HuH-7 (cell line): ENCODE measurements at regions not wholly inside any gene's neighbourhood (a gene's known extent, or its start where the extent isn't known, plus 50 kb on each side); places are given as distances from the start of the nearest gene placed in this dataset.
"Not testable (repeated sequence)": the region's sequence is repeated elsewhere in the genome, so short reads cannot be mapped to it uniquely, and the experiment has no call there.

Experiments used
- DNase-seq: peaks from one replicate; pipeline ENCODE4 v3.0.0; 2011; ENCODE audit warnings: low spot score

DNA sequence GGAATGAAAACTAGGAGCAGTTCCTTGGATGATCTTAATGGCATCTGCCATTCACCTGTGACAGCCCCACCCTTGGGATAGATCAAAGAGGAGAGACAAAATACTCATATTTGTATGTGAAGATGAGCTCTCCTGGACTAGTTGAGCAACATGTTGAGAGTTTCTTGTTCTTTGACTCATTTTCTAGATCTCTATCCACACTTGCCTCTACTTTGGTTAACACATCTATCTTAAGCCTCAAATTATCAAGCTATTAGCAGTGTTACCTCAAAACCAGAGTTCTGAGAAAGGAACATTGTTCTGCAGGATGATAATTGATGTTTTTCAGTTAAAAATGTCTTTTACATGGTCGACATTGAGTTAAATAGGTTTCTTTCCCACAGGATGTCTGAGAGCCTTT lies 94.2 kb upstream of the TEX13D start:
- DNase-seq = no peak

DNA sequence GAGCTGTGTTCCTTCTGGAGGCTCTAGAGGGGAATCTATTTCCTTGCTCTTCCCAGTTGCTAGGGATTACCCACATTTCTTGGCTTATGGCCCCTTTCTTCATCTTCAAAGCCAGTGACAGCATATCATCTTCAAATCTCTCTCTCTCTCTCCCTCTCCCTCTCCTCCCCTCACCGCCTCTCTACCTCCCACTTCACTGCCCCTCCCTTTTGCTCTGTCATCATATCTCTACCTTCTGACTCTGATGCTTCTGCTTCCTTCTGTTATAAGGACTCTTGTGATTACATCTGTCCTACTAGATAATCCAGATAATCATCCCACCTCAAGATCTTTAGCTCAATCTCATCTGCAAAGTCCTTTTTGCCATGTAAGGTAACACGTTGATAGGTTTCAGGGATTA lies 93.1 kb upstream of the TEX13D start:
- no peak for DNase-seq

GRCh38 chrX:124239911-124240310 lies 92.5 kb upstream of the TEX13D start:
- DNase-seq = no peak

DNA sequence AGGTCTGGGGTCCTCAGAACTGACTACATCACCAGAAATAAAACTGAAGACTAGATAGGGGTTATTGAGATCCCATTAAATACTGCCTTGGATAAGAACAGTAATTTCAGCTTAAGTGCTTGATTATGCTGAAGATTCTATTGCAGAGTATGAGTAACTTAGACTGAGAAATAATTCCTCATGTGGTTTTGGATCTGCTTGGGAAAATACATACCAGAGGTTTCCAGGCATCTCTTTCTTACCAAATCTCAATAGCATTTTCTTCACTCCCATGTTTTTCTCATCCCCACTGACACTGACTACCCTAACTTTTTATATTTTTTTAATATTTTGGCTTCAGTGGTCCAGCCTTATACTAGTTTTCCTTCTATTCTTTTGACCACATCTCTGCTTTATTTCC lies 92.0 kb upstream of the TEX13D start:
- no peak for DNase-seq

GRCh38 chrX:124242131-124242530 lies 90.3 kb upstream of the TEX13D start:
- DNase-seq = no peak

GRCh38 chrX:124249345-124249744 lies 83.1 kb upstream of the TEX13D start:
- no peak for DNase-seq

GRCh38 chrX:124250835-124251437 lies 81.5 kb upstream of the TEX13D start:
- no peak for DNase-seq

GRCh38 chrX:124254611-124255010 lies 77.8 kb upstream of the TEX13D start:
- DNase-seq = no peak

DNA sequence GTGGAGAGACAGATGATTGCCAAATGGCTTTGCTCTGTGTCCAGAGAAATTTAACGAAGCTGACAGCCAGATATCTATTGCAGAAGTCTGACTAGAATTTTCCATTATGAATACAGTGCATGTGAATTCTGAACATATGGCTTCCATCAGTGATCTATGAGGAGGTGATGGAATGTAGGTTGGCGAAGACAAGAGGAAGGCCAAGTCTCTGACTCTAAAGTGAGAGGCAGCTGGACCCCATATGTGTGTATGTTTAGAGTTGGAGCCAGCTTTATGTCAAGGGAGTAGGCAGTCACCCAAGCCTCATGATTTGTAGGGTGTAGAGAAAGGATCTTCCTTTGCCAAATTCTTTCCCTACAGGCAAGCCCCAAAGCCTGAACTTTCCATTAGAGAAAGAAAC lies 76.2 kb upstream of the TEX13D start:
- no peak for DNase-seq

- DNase-seq = no peak
These were observed 75.7 kb upstream of the TEX13D start for GRCh38 chrX:124256629-124257380.

DNA sequence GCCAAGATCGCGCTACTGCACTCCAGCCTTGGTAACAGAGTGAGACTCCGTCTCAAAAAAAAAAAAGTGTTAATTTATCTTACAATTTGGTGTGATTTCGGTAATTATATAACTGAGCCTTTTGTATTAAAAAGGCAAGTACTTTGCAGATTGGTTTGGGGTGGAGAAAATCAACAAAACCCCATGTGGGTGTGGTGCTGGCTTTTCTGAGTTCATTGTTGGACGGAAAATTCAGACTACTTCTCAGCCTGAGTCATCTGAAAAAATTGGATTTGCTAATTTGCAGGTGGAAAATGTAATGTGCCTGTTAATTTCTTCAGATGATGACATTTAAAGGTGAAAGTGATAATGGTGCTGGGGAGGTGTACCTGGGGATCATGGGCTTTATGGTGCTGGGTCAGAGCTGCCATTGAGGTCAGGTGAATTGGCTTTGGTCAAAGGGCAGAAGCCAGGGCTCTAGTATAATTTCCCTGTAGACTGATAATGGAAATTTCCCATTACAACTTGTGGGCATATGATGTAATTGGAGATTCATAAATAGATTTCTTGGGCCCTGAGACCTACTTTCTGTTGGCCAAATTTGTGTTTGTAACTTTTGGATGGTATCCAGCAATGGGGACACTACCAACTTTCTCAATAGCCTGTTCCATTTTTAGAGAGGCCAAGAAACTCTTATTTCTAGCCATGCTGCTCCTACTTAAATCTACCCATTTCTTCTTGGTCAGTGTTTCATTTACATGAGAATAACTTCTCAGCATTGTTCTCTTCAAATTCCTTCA lies 74.3 kb upstream of the TEX13D start:
- no peak for DNase-seq

GRCh38 chrX:124260845-124261244 lies 71.6 kb upstream of the TEX13D start:
- no peak for DNase-seq

GRCh38 chrX:124263743-124264142 lies 68.7 kb upstream of the TEX13D start:
- no peak for DNase-seq

GRCh38 chrX:124268099-124268498 lies 64.4 kb upstream of the TEX13D start:
- no peak for DNase-seq

DNA sequence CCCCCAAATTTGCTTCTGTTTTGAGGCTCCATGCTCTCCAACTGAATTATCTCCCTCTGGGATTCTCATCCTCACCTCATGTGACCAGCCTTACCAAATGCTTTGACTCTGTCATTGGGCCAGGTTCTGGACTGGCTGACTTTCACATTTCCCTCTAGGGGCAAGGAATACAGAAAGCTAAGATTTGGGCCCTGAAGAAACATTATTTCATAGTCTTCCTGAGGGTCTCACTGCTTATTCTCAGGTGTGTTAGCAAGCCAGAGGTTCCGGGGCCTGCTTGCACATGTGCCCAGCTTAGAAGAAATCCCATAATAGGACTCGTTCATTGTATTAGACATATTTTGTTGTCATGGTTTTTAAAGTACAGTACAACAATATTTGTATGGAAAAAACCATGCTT lies 62.6 kb upstream of the TEX13D start:
- no peak for DNase-seq

DNA sequence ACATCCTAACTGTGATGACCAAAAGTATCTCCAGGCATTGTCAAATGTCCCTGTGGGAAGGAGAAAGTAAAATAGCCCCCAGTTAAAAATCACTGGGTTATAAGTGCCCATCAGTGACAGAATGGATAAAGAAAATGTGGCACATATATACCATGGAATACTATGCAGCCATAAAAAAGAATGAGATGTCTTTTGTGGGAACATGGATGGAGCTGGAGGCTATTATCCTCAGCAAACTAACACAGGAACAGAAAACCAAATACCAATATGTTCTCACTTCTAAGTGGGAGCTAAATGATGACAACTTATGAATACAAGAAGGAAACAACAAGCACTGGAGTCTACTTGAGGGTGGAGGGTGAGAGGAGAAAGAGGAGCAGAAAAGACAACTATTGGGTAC lies 60.9 kb upstream of the TEX13D start:
- DNase-seq = not testable (repeated sequence)

- no peak for DNase-seq
These were observed 60.0 kb upstream of the TEX13D start for GRCh38 chrX:124272370-124272982.

GRCh38 chrX:124274438-124275181 lies 57.9 kb upstream of the TEX13D start:
- DNase-seq = no peak

DNA sequence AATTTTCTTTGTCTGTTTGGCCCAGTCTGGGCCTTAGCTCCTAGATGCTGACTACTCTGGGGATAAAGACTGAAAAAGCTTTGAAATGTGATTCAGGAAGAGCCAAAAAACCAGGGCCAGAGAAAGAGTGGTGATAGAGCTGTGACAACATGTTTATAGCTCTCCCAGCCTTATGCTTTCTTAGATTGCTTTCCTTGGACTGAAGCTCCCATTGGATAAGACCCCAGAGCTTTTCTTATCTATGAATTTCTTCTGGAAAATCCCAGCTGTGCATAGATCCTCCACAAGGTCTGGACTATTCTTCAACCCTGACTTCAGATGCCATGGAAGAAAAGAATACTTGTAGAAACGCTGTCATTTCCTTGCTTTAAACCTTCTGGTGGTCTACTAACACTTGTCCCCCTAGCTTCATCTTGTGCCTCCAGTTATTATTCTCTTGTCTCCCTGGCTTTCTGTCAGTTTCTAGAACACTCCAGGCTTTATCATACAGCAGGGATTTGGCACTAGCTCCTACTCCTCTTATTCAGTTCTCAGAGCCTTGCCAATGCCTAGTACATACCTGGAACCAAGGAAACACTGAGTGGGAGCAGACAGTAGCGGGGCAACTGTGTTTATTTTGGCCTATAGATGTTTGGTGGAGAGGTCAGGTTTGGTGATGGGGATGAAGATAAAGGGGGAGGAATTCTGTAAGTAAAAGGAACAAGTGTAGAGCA lies 57.1 kb upstream of the TEX13D start:
- no peak for DNase-seq

- DNase-seq = no peak
These were observed 52.1 kb upstream of the TEX13D start for GRCh38 chrX:124280294-124280902.

GRCh38 chrX:124282580-124282979 lies 49.9 kb upstream of the TEX13D start:
- DNase-seq = no peak
